Stomach (tissue), 4 donors: ENCODE measurements at regions not wholly inside any gene's neighbourhood (a gene's known extent, or its start where the extent isn't known, plus 50 kb on each side); places are given as distances from the start of the nearest gene placed in this dataset.

Experiments used
- EP300 ChIP-seq: sonication (generic); formaldehyde crosslinking; IDR thresholded peaks from one replicate; pipeline ENCODE4 v1.6.1; 2017; ENCODE audit warnings: antibody characterized with exemption
- POLR2A ChIP-seq, 4 donors: fragments of 450-650 bp; IDR thresholded peaks; one replicate each; pipeline ENCODE4 v1.6.1; 2016; ENCODE audit warnings: antibody characterized with exemption in 4 of 4, control low read depth in 2 of 4, mild to moderate bottlenecking in 1 of 4, moderate library complexity in 1 of 4
- POLR2AphosphoS5 ChIP-seq, 3 donors: sonication (generic); formaldehyde crosslinking; IDR thresholded peaks; one replicate each; pipeline ENCODE4 v1.6.1; 2016; ENCODE audit warnings: antibody characterized with exemption in 3 of 3
- TF ChIP-seq, protein P1 (sequence below), 7 experiments: fragments of 450-650 bp in 4 of 7; fragments of 200-600 bp in 3 of 7; sonication (generic) in 3 of 7; IDR thresholded peaks; one replicate each; pipeline ENCODE4 v1.5.1; 2016 to 2019; ENCODE audit warnings: antibody characterized with exemption in 7 of 7, control low read depth in 2 of 7, mild to moderate bottlenecking in 1 of 7

DNA sequence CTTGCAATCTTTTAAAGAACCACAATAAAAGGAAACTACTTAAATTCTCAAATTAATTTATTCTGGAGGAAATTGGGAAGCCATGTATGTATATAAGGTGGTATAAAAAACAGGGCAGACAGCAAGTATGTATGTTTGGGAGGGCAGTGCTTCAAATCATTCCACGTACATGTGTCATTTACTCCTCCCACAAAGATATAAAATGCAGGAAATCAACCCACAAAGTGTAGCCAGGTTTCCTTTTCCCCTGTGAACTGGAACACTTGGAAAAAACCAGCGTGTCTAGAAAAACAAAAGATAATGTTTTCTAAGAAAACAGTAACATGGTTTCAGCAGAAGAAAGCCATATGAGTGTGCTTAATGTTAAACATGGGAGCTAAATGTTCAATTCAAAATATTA lies 156.7 kb upstream of the FAM47A start:
- TF ChIP-seq, protein P1, sequence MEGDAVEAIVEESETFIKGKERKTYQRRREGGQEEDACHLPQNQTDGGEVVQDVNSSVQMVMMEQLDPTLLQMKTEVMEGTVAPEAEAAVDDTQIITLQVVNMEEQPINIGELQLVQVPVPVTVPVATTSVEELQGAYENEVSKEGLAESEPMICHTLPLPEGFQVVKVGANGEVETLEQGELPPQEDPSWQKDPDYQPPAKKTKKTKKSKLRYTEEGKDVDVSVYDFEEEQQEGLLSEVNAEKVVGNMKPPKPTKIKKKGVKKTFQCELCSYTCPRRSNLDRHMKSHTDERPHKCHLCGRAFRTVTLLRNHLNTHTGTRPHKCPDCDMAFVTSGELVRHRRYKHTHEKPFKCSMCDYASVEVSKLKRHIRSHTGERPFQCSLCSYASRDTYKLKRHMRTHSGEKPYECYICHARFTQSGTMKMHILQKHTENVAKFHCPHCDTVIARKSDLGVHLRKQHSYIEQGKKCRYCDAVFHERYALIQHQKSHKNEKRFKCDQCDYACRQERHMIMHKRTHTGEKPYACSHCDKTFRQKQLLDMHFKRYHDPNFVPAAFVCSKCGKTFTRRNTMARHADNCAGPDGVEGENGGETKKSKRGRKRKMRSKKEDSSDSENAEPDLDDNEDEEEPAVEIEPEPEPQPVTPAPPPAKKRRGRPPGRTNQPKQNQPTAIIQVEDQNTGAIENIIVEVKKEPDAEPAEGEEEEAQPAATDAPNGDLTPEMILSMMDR (IDR thresholded peaks at IDR 0.05), result no peak
- no peak for TF ChIP-seq POLR2AphosphoS5 (IDR thresholded peaks at IDR 0.05)
- no peak for TF ChIP-seq EP300
- no peak for TF ChIP-seq POLR2A (IDR thresholded peaks at IDR 0.05)
